ENCODE measurements at regions not wholly inside any gene's neighbourhood (a gene's known extent, or its start where the extent isn't known, plus 50 kb on each side); places are given as distances from the start of the nearest gene placed in this dataset.

DNA sequence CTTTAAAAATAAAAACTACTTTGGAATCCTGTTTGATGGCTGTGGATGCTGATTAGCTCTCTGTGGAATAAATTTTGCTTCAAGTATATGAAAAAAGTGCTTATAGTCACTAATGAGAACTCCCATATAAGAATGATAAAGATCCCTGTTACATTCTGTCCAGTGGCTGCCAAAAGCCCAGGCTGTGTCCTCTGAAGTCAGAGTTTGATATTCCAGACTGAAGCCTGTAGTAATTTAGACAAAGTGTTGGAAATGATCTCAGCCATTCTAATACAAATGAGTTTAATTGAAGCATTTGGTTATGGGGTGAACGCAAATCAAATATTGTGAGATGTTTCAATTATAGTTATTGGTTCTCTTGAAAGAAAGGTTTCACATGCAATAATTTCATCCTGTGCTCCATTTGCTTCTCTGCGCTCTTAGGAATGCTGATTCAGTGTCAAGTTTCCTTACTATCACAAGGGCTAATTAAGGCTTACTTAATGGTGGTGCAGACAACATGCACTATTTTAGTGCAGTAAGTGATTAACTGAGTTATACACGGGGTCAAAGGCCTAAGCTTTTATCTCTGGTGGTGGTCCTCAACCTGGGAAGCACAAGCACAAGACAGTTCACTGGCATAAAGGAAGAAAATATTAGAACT is 867.6 kb downstream of the SORCS1 start:
- H2AFZ ChIP-seq (ENCODE audit: low read depth, low read length, severe bottlenecking) = no peak overlapping the region
- no peaks in the 10 kb centered on the region for H4K20me1 ChIP-seq (ENCODE audit: low read depth, low read length)
- no peak overlapping the region for H3K9ac ChIP-seq (ENCODE audit: low read length)
- H3K36me3 ChIP-seq (ENCODE audit: low read length) = no peaks in the 10 kb centered on the region
- H3K4me3 ChIP-seq (ENCODE audit: insufficient read depth, low read length, poor library complexity, severe bottlenecking) = no peak overlapping the region
- H3K27ac ChIP-seq (ENCODE audit: low read depth, low read length) = no peak overlapping the region
- H3F3A ChIP-seq (ENCODE audit: insufficient read depth) = no peaks in the 10 kb centered on the region
- no peaks in the 10 kb centered on the region for H3K9me3 ChIP-seq (ENCODE audit: insufficient read depth, low read length)
- H3K79me2 ChIP-seq (ENCODE audit: insufficient read depth, low read length) = no peaks in the 10 kb centered on the region
- TF ChIP-seq, protein P1, sequence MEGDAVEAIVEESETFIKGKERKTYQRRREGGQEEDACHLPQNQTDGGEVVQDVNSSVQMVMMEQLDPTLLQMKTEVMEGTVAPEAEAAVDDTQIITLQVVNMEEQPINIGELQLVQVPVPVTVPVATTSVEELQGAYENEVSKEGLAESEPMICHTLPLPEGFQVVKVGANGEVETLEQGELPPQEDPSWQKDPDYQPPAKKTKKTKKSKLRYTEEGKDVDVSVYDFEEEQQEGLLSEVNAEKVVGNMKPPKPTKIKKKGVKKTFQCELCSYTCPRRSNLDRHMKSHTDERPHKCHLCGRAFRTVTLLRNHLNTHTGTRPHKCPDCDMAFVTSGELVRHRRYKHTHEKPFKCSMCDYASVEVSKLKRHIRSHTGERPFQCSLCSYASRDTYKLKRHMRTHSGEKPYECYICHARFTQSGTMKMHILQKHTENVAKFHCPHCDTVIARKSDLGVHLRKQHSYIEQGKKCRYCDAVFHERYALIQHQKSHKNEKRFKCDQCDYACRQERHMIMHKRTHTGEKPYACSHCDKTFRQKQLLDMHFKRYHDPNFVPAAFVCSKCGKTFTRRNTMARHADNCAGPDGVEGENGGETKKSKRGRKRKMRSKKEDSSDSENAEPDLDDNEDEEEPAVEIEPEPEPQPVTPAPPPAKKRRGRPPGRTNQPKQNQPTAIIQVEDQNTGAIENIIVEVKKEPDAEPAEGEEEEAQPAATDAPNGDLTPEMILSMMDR (IDR thresholded peaks at IDR 0.05; ENCODE audit: insufficient read depth, low read length, poor library complexity, severe bottlenecking) = no peak
- no peaks in the 10 kb centered on the region for H3K9me2 ChIP-seq (replicated peaks; ENCODE audit: insufficient read depth, low read length)
- no peaks in the 10 kb centered on the region for H3K27me3 ChIP-seq (ENCODE audit: low read length)
- no peak overlapping the region for H3K4me2 ChIP-seq (ENCODE audit: low read depth, low read length, poor library complexity, severe bottlenecking)

DNA sequence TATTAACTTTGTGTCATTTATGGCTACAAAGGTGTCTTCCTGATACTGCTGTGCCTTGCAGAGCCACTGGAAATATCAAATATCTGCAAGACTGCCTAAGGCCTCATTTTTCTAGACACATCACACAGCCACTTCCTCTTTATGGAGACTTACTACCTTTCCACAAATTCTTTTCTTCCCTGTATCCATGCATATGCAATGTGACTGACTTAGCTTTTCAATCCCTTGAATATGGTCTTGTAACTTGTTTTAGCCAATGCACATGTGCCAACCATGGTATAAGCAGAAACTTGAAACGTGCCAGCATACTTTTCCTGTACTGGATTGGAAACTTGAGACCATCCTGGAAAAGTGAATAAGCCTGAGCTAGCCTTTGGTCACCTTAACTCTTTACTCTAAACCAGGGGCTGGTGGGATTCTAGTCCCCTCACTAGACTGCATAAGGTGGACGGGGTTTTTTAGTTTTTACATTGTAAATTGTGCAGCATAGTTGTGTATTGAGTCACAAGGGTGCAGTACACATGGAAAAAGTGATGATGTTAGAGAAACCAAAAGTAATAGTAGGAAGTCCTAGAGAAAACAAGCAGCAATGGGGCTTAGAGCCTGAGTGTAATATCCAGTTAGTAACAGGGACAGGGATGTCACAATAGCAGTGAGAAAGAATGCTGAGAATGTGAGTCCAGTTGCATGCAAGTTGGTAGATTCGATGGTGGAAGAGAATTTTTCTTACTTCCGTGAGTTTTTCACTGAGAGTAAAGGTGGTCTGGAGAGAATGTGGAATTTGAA is 879.5 kb downstream of the SORCS1 start:
- Histone ChIP-seq H3K4me3 (ENCODE audit: insufficient read depth, low read length, poor library complexity, severe bottlenecking) (no peak overlapping the region), H3K36me3 (ENCODE audit: low read length) (no peaks in the 10 kb centered on the region), H3F3A (ENCODE audit: insufficient read depth) (no peaks in the 10 kb centered on the region), H3K9me2 (replicated peaks; ENCODE audit: insufficient read depth, low read length) (no peaks in the 10 kb centered on the region), H3K9me3 (ENCODE audit: insufficient read depth, low read length) (no peaks in the 10 kb centered on the region), H3K27me3 (ENCODE audit: low read length) (no peaks in the 10 kb centered on the region), H4K20me1 (ENCODE audit: low read depth, low read length) (no peaks in the 10 kb centered on the region), H3K4me2 (ENCODE audit: low read depth, low read length, poor library complexity, severe bottlenecking) (no peak overlapping the region), H3K9ac (ENCODE audit: low read length) (no peak overlapping the region), H2AFZ (ENCODE audit: low read depth, low read length, severe bottlenecking) (no peak overlapping the region), H3K79me2 (ENCODE audit: insufficient read depth, low read length) (no peaks in the 10 kb centered on the region), H3K27ac (ENCODE audit: low read depth, low read length) (no peak overlapping the region)
- no peak for TF ChIP-seq EZH2phosphoT487 (conservative IDR thresholded peaks at IDR 0.05; ENCODE audit: low read length)
- TF ChIP-seq, protein P1 (IDR thresholded peaks at IDR 0.05; ENCODE audit: insufficient read depth, low read length, poor library complexity, severe bottlenecking) = no peak

DNA sequence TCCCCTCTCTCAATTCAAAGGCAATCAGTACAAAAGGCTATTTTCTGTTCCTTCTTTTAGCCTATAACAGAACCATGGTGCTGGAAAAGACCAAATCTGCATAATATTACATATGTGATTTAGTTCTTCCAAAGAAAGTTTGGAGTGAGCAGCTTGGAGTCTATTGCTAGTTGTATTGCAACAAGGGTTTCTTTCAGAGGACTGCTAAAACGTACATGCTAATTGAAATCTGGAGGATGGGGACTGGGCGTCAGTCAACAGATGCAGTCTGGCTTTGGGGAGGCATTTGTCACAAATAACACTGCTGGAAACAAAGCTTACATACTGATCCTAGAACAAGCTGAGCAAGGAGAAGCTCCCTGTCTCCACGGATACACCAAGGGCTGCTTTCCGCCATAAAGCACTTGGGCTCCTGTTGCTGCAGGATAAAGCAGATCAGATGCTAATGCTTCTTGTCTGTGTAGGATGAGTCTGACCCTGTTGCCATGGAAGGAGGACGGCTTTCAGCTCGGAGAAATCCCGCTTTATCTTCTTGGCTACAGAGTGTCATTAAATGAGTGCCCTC is 883.5 kb downstream of the SORCS1 start:
- H3K9ac ChIP-seq (ENCODE audit: low read length) = no peak overlapping the region
- no peak overlapping the region for H3K4me3 ChIP-seq (ENCODE audit: insufficient read depth, low read length, poor library complexity, severe bottlenecking)
- no peak overlapping the region for H3K27ac ChIP-seq (ENCODE audit: low read depth, low read length)
- H4K20me1 ChIP-seq (ENCODE audit: low read depth, low read length) = no peaks in the 10 kb centered on the region
- no peak overlapping the region for H2AFZ ChIP-seq (ENCODE audit: low read depth, low read length, severe bottlenecking)
- no peak for TF ChIP-seq EZH2phosphoT487 (conservative IDR thresholded peaks at IDR 0.05; ENCODE audit: low read length)
- TF ChIP-seq, protein P1 (IDR thresholded peaks at IDR 0.05; ENCODE audit: insufficient read depth, low read length, poor library complexity, severe bottlenecking) = no peak
- H3F3A ChIP-seq (ENCODE audit: insufficient read depth) = no peaks in the 10 kb centered on the region
- H3K9me3 ChIP-seq (ENCODE audit: insufficient read depth, low read length) = no peaks in the 10 kb centered on the region
- no peak overlapping the region for H3K4me2 ChIP-seq (ENCODE audit: low read depth, low read length, poor library complexity, severe bottlenecking)
- H3K27me3 ChIP-seq (ENCODE audit: low read length) = no peaks in the 10 kb centered on the region
- H3K36me3 ChIP-seq (ENCODE audit: low read length) = no peaks in the 10 kb centered on the region
- H3K9me2 ChIP-seq (replicated peaks; ENCODE audit: insufficient read depth, low read length) = no peaks in the 10 kb centered on the region
- H3K79me2 ChIP-seq (ENCODE audit: insufficient read depth, low read length) = no peaks in the 10 kb centered on the region
